NCI-H2196 treated with DMSO at 0.1 percent for 48 hours (cell line): ENCODE measurements at regions not wholly inside any gene's neighbourhood (a gene's known extent, or its start where the extent isn't known, plus 50 kb on each side); places are given as distances from the start of the nearest gene placed in this dataset.

Experiments
- DNase-seq: peaks from one replicate; lab custom pipeline; 2025; ENCODE audit not compliant: unreplicated experiment; lab: John Stamatoyannopoulos, UW

- no peak for DNase-seq
These were observed 622.5 kb downstream of the TBL1XR1 start for GRCh38 chr3:176574786-176575185.

GRCh38 chr3:176571926-176572325 is 625.4 kb downstream of the TBL1XR1 start:
- no peak for DNase-seq

DNA sequence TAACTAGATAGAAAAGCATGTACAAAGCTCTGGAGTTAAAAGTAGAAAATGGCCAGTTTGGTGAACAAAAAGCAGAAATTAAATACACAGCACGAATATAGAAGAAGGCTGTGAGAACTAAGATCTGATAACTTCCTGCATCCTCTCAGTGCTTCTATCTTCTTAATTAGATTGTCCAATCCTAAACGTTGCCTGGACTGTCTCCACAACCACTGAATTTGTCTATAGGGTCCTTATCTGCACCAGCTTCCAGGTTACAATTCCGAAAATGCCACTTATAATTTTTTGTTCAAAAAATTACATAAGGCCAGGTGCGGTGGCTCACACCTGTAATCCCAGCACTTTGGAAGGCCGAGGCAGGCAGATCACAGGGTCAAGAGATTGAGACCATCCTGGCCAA is 626.3 kb downstream of the TBL1XR1 start:
- no peak for DNase-seq

- no peak for DNase-seq
These were observed 629.1 kb downstream of the TBL1XR1 start for GRCh38 chr3:176568189-176568588.

DNA sequence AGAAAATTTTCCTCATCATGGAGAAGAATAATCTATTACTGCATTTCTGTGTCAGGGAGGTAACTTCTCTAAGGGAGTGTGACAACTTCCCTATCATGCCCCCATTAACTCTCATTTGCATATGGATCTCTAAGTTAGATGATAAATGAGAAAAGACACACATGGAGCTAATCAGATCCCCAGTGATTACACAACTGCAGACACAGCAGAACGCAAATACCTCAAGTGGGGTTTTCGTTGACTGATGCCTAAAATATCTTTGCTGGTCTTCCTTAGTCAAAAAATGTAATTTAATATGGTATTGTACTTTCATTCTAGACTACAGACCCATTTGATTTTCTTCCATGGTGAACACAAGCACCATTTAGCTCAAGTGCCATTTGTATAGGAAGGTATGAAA is 630.5 kb downstream of the TBL1XR1 start:
- no peak for DNase-seq

- no peak for DNase-seq
These were observed 635.0 kb downstream of the TBL1XR1 start for GRCh38 chr3:176562331-176562730.

GRCh38 chr3:176561826-176562225 is 635.5 kb downstream of the TBL1XR1 start:
- DNase-seq = no peak

- DNase-seq = no peak
These were observed 642.3 kb downstream of the TBL1XR1 start for GRCh38 chr3:176554791-176555654.

DNA sequence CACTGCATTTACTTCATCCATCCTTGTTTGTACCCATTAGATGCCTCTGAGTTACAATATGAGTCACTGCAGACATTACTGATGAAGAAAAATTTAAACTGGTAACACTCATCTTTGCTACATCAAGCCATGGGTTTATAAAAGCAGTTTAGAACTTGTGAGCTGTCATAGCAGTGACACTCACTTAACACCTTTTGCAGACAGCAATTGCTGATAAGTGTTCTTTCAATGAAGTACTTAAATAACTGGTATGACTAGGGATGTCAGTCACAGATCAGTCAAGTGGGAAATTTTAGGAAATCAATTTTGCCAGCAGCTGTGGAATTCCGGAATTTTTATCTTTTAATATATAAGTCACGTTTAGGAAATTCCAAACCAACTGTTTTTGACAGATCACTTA is 643.0 kb downstream of the TBL1XR1 start:
- no peak for DNase-seq

GRCh38 chr3:176526942-176527341 is 670.3 kb downstream of the TBL1XR1 start:
- no peak for DNase-seq

GRCh38 chr3:176526225-176526624 is 671.1 kb downstream of the TBL1XR1 start:
- no peak for DNase-seq

DNA sequence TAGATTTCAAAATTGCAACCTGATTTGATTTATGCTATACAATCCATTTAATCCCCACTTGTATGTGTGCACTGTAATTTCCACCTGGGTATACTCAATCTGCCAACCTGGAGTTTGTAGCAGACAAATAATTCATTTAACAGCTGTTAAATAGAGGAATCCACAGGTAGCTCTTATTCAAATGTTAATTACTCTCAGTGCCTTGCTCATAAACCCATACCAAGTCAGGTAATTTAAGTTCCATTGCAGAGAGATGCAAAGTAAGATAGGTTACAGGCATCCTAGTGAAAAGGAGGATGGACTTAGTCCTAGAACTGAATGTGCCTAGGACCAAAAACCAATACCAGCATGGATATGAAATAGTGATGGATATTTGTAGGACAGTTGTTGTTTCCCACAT is 674.2 kb downstream of the TBL1XR1 start:
- no peak for DNase-seq

GRCh38 chr3:176522436-176522835 is 674.8 kb downstream of the TBL1XR1 start:
- no peak for DNase-seq

- DNase-seq = no peak
These were observed 675.6 kb downstream of the TBL1XR1 start for GRCh38 chr3:176521531-176522175.

DNA sequence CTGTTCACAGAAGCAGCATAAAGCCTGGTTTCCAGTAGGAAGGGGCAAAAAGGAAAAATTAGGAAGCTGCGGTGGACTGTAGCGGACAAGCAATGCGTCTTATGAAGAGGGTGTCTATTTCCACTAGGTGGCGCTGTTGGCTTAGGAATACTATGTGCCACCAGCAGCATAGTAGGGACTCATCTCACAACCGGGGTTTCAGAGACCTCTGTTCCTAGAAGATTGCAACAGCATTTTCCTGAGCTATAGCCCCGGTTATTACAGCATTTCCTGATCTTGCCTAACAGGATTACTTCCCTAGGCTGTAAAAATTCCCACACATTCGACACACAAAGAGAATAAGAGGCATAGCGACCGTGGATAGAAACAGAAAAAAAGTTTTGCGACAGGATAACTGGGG is 683.0 kb downstream of the TBL1XR1 start:
- DNase-seq = no peak

- no peak for DNase-seq
These were observed 683.7 kb downstream of the TBL1XR1 start for GRCh38 chr3:176513604-176514003.

DNA sequence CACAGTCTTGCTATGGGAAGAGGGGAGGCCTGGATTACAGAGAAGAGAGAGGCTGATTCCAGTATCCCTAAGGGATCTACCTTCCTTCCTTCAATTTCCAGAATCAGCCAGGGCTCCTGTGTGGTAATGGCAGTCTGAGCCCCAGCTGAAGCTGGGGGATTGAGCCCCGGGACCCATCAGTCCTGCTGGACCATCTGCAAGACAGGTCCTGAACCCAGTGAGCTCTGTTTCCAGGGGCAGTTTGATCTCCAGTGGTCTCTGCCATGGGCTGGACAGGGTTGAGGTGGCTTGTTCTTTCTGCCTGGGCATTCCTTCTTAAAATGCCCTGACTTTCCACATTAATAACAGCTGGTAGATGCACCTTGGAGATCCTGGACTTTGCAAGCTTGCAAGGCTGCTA is 685.2 kb downstream of the TBL1XR1 start:
- DNase-seq = no peak

- no peak for DNase-seq
These were observed 687.2 kb downstream of the TBL1XR1 start for GRCh38 chr3:176510097-176510496.

DNA sequence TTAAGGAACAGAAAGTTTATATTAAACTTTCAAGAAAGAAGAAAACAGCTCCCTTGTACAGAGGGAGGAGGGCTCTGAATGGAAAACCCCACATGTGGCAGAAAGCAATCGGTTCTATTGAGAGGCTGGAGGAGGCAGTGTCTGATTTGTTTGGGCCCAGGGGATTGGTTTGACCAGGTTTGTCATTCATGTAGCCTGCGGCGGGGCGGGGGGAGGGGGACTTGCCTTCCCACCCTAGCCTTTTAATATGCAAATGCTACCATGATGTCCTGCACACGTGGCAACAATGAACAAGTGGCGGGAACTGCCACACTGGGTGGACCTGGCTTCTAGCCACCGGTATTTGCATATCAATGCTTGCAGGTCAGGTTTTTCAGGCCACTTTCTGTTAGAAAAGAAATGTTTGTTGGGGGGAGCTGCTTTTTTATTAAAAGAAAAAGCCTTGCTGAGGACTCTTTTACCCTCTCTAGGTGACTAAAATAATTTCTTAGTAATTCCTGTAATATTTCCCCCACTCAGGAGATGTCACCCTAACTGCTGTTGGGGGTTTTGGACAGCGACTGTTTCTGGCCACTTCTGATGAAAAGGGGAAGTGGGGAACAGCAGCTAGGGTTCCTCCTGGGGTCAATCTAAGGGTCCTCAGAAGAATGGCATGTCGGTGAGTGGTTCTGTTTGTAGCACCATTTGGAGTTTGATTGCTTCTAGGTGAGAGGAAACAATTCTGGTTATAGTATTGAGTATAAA is 691.2 kb downstream of the TBL1XR1 start:
- no peak for DNase-seq

GRCh38 chr3:176491084-176491483 is 706.2 kb downstream of the TBL1XR1 start:
- no peak for DNase-seq

DNA sequence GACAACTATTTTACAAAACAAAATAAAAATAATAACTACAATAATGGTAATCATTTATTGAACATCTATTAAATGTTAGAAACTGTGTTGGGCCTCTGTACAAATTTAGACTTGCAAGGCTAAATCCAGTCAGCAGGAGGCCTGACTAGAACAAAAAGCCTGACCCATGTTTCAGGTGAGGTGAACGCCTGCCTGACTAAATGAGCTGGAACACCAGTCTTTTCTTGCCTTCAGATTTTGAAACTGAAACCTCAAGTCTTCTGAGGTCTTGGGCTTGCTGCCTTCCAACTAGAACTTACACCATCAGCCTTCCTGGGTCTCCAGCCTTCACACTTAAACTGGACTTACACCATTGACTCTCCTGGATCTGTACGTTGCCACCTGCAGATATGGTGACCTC is 706.9 kb downstream of the TBL1XR1 start:
- no peak for DNase-seq

GRCh38 chr3:176479248-176479647 is 718.0 kb downstream of the TBL1XR1 start:
- DNase-seq = no peak
